ENCODE measurements at regions not wholly inside any gene's neighbourhood (a gene's known extent, or its start where the extent isn't known, plus 50 kb on each side); places are given as distances from the start of the nearest gene placed in this dataset.

DNA sequence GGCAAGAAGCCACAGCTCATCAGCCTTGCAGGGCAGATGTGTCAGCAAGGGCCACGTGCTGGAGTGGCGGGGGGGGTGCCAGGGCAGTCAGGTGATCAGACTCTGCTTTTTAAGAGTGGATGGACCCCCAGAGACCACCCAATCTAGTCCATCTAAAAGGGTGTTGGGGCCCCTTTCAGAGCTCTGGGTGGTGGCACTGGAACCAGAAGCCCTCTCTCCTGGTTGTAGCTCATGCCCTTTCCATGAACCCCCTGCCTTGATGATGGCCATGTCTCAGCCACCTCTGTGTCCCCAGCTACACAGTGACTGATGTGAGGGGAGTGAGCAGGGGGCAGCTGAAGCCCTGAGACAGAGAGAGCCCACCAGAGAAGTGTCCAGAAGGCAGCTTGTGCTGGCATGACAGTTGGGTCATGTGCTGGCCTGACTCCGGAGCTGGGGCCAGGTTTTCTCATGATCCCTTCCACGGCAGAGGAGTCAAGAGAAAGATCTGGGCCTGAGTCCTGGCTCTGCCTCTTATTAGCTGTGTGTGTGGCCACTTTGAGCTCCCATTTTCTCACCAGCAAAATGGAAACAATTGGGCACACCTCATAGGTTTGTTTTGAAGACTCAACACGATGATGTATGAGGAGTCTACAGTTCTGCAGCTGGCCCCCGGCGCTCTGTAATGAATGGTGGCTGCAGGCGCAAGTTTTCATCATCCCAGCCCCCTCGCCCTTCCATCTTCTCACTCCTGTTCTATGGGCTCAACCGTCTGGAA, 195.7 kb downstream of the ZFP36L2 start:
- no peak for DNase-seq

DNA sequence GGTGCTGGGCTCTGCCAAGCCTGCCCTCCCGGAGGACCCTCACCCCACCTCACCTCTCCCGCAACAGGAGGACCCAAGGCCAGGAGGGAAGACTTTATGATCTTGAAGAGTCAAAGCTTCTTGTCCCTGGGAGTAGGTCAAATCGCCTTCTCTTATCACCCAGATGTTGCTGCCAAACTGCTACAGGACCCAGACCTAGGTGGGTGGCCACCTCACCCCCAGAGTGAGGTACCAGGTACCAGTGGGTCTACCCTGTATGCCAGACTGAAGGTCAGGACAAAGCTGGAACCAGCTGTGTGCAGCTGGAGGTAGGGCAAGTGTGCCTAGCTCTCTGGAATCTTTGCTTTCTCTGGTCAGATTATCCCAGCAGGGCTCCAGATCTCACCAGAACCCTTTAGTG, 197.2 kb downstream of the ZFP36L2 start:
- DNase-seq = no peak

DNA sequence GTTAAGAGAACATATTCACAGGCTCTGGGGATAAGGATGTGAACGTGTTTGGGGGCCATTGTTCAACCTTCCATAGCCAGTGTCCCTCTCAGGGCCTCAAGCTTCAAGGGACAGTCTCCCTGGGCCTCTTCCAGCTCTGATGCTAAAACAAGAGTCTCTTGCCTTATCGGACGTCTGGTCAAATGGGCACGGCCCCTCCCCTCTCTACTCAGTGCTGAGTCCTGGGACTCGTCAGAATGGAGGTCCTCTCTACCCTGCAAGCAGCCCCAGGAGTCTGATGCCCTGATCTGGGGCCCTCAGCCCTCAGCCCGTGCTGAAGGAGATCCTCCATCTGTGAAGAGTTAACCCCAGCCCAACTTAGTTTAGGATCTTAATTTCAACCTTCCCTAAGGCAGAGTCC, 198.2 kb downstream of the ZFP36L2 start:
- no peak for DNase-seq

DNA sequence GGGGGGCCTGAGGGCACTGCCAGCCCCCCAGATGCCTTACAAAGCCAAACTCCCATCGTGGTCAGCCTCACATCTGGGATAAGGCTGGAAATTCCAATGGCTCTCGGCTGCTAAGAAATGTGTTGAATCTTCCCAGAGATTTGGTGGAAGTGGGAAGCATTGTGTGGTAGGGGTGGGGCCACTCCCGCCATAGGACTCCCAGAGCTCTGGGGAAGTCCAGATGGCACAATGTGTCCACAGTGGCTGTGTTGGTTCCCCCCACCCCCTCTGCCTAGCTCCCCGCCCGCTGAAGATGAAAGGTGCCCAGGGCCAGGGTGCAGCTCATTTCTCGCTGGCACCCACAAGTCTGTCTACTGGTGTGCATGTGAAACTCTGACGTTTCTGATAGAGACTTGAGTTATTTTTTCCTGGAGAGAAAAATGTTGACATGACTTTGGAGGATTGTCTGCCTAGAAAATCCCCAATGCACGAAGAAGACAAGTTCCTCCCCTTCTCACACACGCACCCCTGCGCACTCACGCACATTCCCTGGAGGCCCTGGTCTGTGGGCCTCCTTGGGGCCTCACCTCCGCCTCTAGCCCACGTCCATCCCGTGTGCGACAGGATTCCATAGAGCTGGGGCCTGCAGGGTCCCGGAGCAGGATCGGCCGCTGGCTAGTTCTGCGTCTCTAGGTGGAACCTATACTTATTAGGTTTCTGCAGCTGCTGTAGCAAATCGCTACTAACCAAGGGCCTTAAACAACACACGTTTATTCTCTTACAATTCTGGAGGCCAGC, 199.1 kb downstream of the ZFP36L2 start:
- no peak for DNase-seq

DNA sequence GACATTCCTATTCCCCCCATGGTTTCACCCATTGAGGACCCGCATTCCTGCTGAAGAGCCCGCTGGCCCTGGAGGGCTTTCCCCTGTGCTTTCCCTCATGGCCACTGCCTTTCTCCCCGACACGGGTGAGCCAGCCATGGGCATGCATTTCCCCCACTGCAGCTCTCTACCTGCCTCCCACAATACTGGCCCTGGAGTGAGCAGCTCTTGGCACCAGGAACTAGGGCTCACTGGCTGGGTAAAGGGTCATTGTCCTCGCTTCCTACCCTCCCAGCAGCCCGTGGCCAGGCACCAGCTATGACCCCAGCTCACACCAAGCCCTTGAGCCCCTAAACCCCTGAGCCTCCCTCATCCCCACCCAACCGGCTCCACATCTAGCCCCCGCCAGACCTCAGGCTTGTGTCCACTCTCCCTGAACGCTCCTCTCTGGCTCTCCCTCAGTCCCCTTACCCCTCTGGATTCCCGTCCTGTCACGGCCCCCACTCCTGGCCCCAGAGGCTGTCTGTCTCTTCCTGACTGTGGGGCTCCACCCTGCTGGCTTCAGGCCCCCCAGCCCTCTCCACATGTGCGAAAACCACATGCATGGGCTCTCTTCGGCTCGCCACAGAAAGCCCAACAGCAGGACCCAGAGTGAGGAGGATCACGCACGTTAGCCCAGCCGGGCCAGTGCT, 199.8 kb downstream of the ZFP36L2 start:
- no peak for DNase-seq

DNA sequence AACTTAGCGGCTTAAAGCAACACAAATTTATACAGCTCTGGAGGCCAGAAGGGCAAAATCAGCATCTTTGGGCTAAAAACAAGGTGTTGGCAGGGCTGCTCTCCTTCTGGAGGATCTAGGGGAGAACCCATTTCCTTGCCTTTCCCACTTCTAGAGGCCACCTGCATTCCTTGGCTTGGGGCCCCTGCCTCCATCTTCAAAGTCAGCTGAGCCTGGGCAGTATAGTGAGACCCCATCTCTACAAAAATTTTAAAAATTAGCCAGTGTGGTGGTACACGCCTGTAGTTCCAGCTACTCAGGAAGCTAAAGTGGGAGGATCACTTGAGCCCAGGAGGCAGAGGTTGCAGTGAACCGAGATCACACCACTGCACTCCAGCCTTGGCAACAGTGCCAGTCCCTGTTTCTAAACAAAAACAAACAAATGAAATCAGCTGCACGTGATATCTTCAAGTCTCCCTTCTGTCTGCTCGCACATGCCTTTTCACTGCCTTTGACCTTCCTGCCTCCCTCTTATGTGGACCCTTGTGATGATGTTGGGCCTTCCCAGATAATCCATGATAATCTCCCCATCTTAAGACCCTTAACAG, 200.6 kb downstream of the ZFP36L2 start:
- DNase-seq = no peak

DNA sequence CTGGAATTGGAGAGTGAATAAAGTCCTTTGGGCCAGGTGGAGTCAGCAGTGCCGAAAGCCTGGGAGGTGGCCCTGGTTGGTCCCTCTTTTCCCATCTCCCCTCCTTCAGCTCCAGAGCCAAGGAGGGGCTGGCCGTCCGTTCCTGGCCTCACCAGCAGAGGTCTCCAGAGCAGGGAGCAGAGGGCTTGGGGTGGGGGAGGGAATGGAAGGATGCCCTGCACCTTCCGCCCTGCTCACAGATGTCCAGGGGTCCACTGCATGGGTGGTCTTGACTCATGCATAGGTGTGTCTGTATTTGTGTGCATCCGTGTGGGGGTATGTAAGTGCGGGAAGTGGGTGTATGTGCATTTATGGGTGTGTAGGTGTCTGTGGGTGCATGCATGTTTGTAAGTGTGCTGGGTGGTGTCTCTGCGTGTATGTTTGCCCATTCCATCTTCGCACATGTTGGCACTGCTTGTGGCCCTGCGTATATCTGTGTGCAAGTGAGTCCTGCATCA, 201.8 kb downstream of the ZFP36L2 start:
- DNase-seq = no peak

DNA sequence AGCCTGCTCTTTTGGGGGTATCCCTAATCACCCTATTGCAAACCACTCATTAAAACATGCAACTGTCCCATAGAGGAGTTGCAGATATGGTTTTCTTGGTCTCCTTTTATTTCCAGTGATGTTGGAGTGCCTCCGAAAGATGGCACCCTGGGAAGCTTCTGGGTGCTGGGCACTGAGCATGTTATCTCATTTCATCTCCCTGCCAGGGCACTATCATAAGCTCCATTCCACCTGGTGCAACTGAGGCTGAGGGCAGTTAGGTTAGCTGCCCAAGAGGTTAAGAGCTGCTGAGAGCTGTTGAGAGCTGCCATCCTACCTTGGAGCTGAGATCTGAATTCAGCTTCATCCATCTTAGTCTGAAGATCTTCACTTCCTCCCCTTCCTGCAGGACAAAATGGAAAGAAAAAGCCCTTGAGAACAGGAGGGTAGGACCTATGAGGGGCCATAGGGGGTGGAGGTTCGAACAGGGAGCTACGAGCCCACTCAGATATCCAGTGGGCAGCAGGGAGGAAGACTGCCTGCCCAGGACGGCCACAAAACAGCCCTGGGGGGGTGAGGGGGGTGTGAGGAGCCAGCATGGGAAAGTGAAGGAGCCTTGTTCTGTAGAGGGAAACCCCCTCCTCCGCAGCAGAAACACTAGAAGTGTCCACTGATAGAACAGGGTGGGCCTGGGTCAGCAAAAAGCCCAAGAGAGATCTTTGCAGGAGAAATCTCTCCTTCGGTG, 202.5 kb downstream of the ZFP36L2 start:
- no peak for DNase-seq

DNA sequence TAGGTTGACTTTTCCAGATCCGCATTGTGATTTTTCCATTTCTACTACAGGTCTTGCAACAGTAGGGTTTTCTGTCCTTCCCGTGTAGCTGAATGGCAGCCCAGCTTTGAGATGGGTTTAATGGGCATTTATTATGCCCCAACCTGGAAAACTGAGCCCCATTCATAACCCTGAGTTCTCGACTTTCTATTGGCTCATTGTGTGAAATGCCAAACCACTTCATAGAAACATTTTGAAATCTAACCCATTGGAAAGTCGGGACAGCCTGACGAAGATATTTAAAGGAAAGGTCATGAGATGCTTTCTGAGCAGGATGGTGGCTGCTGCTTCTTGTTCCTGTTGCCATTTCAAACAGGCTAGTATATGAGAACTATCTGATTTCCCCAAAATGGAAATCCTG, 203.5 kb downstream of the ZFP36L2 start:
- DNase-seq = no peak

DNA sequence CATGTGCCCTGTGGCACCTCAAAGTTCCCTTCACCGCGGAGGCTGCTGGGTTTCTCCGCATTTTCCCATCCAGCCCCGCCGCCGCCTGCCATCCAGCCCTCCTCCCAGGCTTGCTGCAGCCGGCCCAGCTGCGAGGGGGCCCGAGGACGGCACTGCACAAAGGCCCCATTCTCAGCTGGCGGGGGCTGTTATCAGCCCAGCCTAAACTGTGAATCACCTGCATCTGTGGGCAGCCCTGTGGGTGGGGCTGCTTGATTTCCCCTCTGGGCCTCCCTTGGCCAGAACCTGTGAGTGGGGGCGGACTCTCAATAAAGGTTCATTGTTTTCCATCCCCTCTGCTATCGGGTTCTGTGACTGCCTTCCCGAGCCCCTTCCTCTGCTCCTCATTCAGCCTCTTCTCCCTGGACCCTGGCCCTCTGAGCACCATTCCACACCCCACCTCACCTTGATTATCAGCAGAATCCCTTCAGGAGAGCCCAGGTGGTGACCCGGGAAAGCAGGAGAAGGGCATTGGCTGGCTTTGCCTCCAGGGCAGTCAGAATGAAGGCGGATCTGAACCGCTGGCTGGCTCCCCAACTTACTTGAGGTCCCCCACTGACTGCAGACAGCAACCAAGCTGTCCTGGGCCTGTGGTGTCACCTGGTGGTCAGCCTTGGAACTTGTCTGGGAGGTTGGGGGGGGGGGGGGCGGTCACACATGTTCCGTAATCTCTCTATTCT, 204.5 kb downstream of the ZFP36L2 start:
- no peak for DNase-seq

DNA sequence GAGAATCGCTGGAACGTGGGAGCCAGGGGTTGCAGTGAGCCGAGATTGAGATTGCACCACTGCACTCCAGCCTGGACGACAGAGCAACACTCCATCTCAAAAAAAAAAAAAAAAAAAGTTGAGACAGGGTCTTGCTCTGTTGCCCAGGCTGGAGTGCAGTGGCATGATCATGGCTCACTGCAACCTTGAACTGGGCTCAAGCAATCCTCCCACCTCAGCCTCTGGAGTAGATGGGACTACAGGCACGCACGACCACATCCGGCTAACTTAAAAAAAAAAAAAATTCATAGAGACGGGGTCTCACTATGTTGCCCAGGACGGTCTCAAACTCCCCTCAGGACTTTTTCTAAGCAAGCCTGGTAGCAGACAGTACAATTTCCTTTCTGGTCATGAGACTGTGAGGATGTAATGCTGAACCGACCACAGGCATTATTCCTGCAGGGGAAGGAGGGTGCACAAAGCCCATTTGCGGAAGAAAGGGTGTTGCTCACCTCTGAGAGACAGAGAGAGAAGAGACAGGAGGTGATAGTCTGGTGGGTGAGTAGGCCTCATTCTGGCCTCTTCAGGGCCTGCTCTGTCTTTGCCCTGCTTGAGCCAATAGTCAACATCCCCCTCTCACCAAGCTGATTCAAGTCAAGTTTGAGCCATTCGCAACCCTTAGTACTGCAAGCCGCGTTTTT, 205.3 kb downstream of the ZFP36L2 start:
- DNase-seq = no peak

DNA sequence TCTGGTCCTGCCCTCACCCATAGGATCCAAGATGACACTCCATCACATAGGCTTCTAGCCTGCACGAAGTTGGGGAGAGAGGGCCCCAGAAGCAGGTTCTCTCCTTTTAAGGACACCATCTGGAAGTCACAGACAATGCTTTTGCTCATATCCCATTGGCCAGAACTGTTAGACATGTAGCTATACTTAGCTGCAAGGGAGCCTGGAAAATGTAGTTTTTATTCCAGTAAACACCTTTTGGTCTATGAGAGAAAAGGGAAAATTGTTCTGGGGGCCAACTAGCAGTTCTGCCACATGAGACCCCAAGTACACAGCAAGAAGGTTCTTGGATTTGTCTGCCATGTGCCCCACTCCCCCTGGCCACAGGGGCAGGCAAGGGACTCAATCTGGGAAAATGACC, 206.1 kb downstream of the ZFP36L2 start:
- DNase-seq = no peak

DNA sequence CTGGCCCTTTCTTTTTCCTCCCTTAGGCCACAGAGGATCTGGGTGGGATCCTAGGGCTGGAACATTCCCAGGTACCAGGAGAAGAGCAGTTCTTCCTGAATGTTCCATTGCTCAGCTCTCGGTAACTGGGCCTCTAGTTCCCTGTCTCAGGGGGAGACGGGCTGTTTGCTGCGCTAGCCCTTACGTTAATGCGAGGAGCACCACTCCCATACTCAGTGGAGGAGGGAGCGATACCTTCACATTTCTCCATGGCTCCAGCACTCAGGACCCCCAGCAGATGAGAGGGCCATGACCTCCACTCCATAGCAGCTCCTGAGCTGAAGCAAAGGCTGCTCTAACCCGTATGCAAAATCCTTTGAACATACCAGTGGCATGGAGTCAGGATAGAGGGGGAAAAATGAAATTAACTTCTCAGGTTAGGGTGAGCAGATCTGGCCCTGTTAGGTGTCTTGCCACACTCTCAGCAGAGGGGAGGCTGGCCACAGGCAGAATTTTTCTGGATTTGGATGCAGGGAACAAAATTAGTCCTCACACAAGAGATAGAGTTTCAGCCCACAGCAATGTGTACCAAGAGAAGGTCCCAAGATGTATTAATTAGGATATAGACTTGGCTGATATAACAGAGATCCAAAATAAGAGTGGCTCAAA, 206.7 kb downstream of the ZFP36L2 start:
- DNase-seq = no peak

DNA sequence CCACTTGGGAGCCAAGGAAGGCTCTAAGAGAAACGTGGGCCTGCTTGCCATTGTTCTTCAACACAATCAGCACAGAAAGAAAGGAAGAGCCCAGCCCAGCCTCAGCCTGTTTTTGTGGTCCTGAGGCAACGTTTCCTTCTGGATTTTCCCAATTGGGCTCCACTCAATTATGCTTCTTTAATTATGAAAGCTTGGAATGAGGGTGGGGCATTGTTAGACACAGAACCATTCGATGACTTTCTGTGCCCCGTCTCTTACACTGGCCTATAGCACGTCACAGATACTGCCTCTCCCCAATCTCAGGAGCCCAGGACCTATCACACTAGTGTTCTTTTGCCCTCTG, 207.4 kb downstream of the ZFP36L2 start:
- DNase-seq = no peak

DNA sequence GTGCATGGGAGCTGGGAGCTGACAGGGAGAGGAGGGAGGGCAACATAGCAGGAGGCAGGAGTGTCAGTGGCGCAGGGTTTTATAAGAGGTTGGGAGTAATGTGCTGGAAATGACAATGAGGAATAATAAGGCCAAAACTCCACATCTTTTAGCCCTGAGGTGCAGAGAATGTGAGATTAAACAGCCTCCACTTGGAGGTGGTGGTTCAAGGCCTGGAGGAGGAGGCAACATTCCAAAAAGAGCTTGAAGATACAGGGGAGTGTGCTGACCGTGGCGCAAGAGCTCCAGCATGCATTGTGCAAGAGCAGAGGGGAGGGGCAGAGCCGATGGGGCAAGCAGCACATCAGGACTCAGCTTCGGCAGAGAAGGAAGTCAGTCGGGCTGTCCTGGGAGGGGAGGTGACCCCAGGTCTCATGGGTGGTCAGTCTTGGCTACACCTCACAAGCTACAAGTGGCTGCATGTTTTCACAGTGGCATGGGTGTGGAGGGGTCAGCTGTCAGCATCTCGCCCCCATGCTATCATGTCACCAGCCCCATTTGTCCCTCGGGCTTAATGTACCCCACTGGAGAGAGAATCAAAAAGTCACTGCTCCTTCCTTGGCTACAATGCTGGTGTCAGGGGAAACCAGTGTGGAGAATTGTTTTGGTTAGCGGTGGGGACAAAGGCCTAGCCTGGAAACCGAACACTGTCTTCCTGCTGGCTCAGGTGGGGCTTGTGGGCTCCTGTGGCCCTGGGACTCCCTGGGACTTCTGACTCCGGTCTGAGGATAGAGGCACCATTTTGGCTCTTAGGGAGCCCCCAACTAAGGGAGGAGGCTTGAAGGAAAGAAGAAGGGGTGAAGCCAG, 208.0 kb downstream of the ZFP36L2 start:
- no peak for DNase-seq

DNA sequence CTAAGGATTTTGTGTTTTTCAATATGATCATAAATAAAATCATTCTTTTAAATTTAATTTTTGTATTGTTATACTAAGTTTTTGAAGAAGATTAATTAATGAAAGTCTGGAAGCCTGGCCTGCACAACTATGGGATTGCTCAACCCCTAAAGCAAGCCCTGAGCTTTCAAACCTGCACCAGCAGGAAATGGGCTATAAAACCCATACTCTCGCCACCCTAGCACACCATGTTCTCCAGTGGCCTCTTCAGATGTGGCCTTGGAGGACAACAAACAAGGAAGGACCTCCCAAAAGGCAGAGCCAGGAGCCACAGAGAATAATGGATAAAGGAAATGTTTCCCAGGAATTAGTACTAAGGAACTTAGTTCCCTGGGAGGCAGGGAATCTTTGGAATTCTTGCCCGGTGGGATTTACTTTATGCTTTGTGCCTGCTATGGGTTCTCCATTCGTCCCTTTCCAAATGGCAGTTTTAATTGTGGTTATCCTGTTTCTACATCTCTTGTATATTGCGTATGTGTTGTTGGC, 212.5 kb downstream of the ZFP36L2 start:
- no peak for DNase-seq

DNA sequence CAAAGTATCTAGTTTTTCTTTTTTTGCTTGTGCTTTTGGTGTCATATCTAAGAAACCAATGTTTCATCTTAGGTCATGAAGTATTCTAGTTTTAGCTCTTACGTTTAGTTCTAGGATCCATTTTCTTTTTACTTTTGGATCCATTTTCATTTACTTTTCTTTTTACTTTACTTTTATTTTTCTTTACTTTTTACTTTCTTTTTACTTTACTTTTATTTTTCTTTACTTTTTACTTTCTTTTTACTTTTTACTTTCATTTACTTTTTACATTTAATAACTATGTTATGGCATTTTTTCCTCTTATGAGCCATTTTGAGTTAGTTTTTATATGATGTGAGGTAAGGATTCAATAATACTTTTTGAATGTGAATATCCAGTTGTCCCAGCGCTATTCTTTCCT, 213.4 kb downstream of the ZFP36L2 start:
- DNase-seq = no peak

DNA sequence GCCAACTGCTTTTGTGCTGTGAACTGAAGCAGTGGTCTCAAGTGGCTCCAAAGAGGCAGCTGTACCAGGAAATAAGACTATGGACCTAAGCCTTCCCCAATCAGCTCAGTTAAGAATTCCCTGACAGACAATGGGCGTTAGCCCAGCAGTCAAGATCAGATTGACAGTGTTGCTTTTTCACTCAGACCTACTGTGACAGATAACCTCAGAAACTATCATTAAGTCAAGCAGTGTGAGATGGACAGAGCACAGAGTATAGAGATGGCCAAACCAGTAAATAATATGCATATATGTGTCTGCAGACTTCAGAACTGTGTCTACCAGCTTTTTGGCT, 215.3 kb downstream of the ZFP36L2 start:
- no peak for DNase-seq

DNA sequence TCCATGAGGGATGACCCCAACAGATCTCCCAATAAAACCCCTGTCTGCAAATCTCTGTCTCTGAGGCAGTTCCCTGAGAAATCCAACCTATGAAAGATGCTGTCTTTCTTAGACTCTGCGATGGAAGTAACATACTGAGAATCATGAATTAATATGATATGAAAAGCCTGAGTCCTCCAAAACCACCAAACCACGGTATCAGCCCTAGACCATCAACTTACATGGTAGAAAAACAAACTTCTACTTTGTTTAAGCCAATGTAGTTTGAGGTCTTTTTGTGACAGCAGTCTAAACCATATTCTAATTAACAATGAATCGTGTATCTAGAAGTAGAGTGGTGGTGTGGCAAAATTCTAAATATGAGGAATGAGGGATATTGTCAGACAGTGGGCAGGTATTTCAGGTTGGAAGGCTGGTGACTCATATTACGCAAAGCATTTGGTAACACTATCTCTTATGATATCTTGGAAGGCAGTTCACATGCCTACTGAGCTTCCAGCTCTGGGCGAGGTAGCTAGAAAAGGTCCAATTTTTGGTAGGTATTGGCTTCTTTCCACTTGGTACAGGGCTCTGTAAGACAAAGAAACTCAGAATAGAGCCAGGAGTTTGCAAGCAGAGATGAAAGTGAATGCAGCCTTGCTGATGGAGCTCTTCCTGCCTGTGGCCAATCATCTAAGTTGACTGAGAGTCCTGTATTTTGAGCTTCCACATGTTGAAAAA, 215.8 kb downstream of the ZFP36L2 start:
- DNase-seq = no peak

Data from GOT3 (cell line).